NCI-H146 (cell line): ENCODE measurements at regions not wholly inside any gene's neighbourhood (a gene's known extent, or its start where the extent isn't known, plus 50 kb on each side); places are given as distances from the start of the nearest gene placed in this dataset.

ENCODE experiments used
- DNase-seq: peaks from one replicate; lab custom pipeline; 2025; lab: John Stamatoyannopoulos, UW

- DNase-seq, result no peak
Measured at GRCh38 chr2:149743842-149744448, 156.4 kb upstream of the MMADHC start.

- no peak for DNase-seq
Measured at GRCh38 chr2:149741646-149742045, 154.1 kb upstream of the MMADHC start.

- no peak for DNase-seq
Measured at GRCh38 chr2:149740490-149740889, 152.9 kb upstream of the MMADHC start.

DNA sequence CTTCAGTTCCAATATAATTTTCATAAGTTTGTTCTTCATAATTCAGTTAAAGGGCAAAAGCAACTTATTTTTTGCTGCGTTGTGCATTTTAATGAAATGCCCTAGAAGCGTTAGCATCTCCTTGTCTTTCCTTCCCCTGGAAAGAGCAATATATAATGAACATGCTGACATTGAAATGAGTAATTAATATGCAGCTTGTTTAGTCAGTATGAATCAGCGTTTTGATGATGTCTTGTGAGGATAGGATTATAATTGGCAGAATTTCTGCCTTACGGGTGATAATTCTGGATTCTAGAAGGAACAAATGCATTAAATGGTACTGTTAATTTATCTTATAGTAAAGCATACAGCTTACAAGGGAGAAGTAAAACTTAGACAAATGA lies 152.3 kb upstream of the MMADHC start:
- DNase-seq, result no peak

- peak; percentile 0 for DNase-seq
Measured at GRCh38 chr2:149739171-149739882, 151.8 kb upstream of the MMADHC start.

- DNase-seq, result no peak
Measured at GRCh38 chr2:149738767-149739166, 151.2 kb upstream of the MMADHC start.

GRCh38 chr2:149737896-149738295 lies 150.3 kb upstream of the MMADHC start:
- DNase-seq, result no peak

GRCh38 chr2:149735237-149735958 lies 147.8 kb upstream of the MMADHC start:
- DNase-seq, result no peak

DNA sequence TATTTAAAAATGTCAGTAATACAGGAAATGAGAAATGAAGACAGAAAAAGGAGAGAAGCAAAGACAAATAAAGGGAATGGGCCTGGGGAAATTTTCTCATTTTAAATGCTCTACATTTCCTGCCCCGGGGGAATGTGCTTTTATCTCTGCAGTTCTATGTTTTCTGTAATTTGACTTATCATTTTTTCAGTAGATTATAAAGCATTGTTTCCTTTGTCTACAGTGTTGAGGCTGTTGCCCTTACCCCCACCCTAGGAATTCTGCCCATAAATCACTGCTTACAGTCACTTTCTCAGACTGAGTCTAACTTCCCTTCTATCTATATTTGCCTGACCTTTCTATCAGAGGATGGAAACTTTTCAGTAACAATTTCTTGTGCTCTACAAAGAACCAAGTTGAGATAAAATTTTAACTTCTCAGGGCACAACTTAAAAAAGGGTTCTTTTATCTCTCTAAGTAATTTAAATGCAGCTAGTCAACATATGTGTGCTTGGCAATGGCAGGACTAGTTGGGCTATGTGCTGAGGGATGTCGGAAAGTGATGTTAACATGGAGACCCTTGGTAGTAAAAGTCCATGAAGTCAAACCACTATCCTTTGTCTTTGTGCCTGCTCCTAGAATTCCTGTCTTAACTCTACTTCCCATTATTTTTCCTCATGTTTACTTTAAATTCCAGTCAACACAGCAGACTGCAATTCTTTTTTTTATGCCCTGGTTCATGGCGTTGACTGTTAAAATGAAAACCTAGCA lies 146.5 kb upstream of the MMADHC start:
- DNase-seq, result peak; percentile 61

- peak; percentile 1 for DNase-seq
Measured at GRCh38 chr2:149732730-149733290, 145.2 kb upstream of the MMADHC start.

DNA sequence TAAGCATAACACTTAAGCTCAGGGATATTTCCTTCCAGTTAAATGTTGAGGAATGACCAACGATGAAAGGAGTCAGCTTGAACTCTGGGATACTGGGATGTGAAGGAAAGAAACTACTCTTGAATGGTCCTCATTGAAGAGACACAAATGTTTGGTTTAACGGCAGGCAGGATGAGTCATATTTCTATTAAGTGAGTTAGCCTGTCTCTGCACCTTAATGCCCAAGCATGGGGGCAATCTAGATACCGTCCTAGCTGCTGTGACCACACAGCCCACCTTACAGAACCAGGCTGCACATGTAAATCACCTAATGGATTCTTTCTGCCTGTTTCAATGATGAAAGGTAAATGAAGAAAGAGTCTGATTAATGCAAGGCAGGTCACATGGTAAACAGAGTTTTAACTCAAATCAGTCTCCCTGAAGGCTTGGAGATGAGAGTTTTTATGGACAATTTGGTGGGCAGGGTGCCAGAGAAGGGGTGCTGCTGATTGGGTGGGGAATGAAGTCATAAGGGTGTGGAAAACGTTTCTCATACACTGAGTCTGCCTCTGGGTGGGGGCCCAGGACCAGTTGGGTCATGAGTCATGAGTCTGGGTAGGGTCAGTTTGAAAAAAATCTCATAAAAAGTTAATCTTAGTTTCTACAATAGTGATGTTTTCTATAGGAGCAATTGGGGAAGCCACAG lies 144.6 kb upstream of the MMADHC start:
- DNase-seq, result no peak

GRCh38 chr2:149731079-149731478 lies 143.5 kb upstream of the MMADHC start:
- DNase-seq, result no peak

GRCh38 chr2:149729586-149729985 lies 142.0 kb upstream of the MMADHC start:
- DNase-seq, result no peak

DNA sequence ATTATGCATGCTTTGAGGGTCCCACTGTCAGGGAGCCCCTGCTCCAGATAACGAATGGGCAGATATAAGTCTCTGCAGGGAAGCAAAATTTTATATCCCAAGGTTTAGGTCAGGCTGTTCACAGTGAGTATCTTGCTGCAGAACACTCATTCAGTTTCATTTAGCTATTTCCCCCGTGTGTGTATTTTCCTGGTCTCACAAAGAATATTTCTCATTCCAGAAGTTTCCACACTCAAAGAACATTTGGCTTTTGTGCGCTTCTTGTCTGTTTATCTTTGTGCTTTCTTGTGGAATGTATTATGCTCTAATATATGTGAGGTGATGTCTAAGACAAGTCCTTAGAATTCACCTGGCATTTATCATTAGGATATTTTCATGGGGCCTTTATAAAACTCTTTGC lies 140.4 kb upstream of the MMADHC start:
- no peak for DNase-seq

- DNase-seq, result no peak
Measured at GRCh38 chr2:149725234-149725633, 137.7 kb upstream of the MMADHC start.

- DNase-seq, result no peak
Measured at GRCh38 chr2:149724091-149724490, 136.5 kb upstream of the MMADHC start.

- DNase-seq, result no peak
Measured at GRCh38 chr2:149720615-149721014, 133.0 kb upstream of the MMADHC start.

- no peak for DNase-seq
Measured at GRCh38 chr2:149719695-149720094, 132.1 kb upstream of the MMADHC start.

DNA sequence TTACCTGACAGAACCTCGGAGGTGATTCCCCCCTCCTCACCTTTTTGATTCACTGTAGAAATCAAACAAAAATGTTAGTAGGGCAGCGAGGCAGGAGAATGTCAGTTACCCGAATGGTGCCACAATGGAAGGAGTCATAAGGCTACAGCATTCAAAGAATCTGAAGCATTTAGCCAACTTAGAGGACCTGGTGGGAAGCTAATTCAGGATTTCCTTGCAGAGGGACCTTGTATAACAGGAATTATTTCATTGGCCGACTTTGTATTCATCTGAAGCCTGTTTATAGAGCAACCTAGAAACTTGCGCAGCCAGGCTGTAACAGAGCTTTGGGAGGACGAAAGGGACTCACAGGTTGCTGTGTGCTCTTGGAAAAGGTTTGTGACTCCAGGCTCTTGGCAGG lies 129.1 kb upstream of the MMADHC start:
- no peak for DNase-seq

- no peak for DNase-seq
Measured at GRCh38 chr2:149715894-149716293, 128.3 kb upstream of the MMADHC start.

- no peak for DNase-seq
Measured at GRCh38 chr2:149715005-149715592, 127.5 kb upstream of the MMADHC start.
